ENCODE measurements at regions not wholly inside any gene's neighbourhood (a gene's known extent, or its start where the extent isn't known, plus 50 kb on each side); places are given as distances from the start of the nearest gene placed in this dataset.
A peak's percentile ranks its signal among the peaks of the same experiment; 100 is the strongest.

DNA sequence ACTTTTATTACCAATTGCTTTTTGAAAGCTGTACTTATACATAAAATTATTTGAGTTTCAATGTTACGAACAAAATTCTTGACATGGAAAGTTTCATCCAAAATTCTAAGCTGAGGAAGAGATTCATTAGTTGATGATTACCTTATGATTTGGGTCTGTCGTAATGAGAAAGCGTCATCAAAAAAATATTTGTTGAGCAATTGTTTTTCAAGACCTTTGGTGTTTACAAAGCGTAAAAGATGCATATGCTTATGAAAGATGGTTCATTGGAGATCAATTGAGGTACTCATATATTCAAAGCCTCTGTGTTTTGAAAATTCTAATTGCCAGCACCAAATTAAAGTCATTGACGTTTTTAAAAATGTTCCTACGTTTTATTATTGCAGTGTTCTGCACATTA, 110.5 kb upstream of the DOK5 start:
- ChIA-PET CTCF (no interaction called here), POLR2A (no interaction called here)
- Histone ChIP-seq H3K4me3 (no peak overlapping the region), H3K9me3 (no peaks in the 10 kb centered on the region), H3K27ac (no peak overlapping the region), H3K4me2 (0 out of 3 replicates have a peak overlapping the region, but pooled peaks have one; percentile 28), H3K4me1 (peaks cover 6% of the 10 kb centered on the region; the same call in 2 of the 3 replicates)
- DNase-seq (ENCODE audit: low read depth in 1 of 2, low spot score in 1 of 2) (no peak), ATAC-seq (no peak), FAIRE-seq (no peak)
- WGBS (ENCODE audit: missing lambda C conversion rate): 22% methylated on average over 6 of the region's 6 CpGs
- TF ChIP-seq, protein P1, sequence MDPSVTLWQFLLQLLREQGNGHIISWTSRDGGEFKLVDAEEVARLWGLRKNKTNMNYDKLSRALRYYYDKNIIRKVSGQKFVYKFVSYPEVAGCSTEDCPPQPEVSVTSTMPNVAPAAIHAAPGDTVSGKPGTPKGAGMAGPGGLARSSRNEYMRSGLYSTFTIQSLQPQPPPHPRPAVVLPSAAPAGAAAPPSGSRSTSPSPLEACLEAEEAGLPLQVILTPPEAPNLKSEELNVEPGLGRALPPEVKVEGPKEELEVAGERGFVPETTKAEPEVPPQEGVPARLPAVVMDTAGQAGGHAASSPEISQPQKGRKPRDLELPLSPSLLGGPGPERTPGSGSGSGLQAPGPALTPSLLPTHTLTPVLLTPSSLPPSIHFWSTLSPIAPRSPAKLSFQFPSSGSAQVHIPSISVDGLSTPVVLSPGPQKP (IDR thresholded peaks at IDR 0.05; ENCODE audit: low read depth, low read length): no peak
- no peak for TF ChIP-seq USF2 (IDR thresholded peaks at IDR 0.05)
- no peak for TF ChIP-seq HOXA7 (CRISPR knock-in tag; IDR thresholded peaks at IDR 0.05)
- TF ChIP-seq FOSB (CRISPR knock-in tag; IDR thresholded peaks at IDR 0.05): no peak
- no peak for TF ChIP-seq FOXS1 (CRISPR knock-in tag; IDR thresholded peaks at IDR 0.05)
- TF ChIP-seq NFE2L2 (conservative IDR thresholded peaks at IDR 0.05; ENCODE audit: low read length): no peak
- TF ChIP-seq REST (IDR thresholded peaks at IDR 0.05): no peak
- no peak for TF ChIP-seq PHF8 (IDR thresholded peaks at IDR 0.05; ENCODE audit: borderline replicate concordance, low read depth)
- TF ChIP-seq ZSCAN20 (CRISPR knock-in tag; IDR thresholded peaks at IDR 0.05): no peak
- TF ChIP-seq JUNB (IDR thresholded peaks at IDR 0.05): no peak
- TF ChIP-seq PBX3 (IDR thresholded peaks at IDR 0.05): no peak
- no peak for TF ChIP-seq HOXB13 (CRISPR knock-in tag; IDR thresholded peaks at IDR 0.05; ENCODE audit: low read depth)
- no peak for TF ChIP-seq EHF (CRISPR knock-in tag; IDR thresholded peaks at IDR 0.05)
- no peak for TF ChIP-seq RCOR1 (IDR thresholded peaks at IDR 0.05; ENCODE audit: low read depth, low read length)
- TF ChIP-seq POLR2AphosphoS2 (conservative IDR thresholded peaks at IDR 0.05; ENCODE audit: low read length): no peak
- TF ChIP-seq SREBF2 (IDR thresholded peaks at IDR 0.05): no peak
- TF ChIP-seq HMGXB4 (CRISPR knock-in tag; IDR thresholded peaks at IDR 0.05; ENCODE audit: borderline replicate concordance): no peak

GRCh38 chr20:54366669-54367344, 108.6 kb upstream of the DOK5 start:
- no peak for DNase-seq (ENCODE audit: low read depth in 1 of 2, low spot score in 1 of 2)
- Histone ChIP-seq H3K27ac (no peak overlapping the region), H3K4me3 (no peak overlapping the region), H3K4me1 (peaks cover 6% of the 10 kb centered on the region; the same call in 2 of the 3 replicates), H3K4me2 (no peak overlapping the region), H3K9me3 (no peaks in the 10 kb centered on the region)
- ChIA-PET POLR2A (no interaction called here), CTCF (no interaction called here)
- FAIRE-seq: no peak
- no peak for TF ChIP-seq ESRRA (IDR thresholded peaks at IDR 0.05; ENCODE audit: borderline replicate concordance, low read length)
- TF ChIP-seq HOXB5 (CRISPR knock-in tag; IDR thresholded peaks at IDR 0.05): no peak
- TF ChIP-seq HEYL (CRISPR knock-in tag; IDR thresholded peaks at IDR 0.05): no peak
- TF ChIP-seq NPAS2 (CRISPR knock-in tag; IDR thresholded peaks at IDR 0.05; ENCODE audit: borderline replicate concordance): no peak
- no peak for TF ChIP-seq FOXS1 (CRISPR knock-in tag; IDR thresholded peaks at IDR 0.05)
- no peak for TF ChIP-seq CHD4 (IDR thresholded peaks at IDR 0.05; ENCODE audit: borderline replicate concordance)
- no peak for ATAC-seq
- WGBS (ENCODE audit: missing lambda C conversion rate): 51% methylated on average over 5 of the region's 5 CpGs
